SK-N-SH treated with all-trans-retinoic acid at 6 μM for 48 hours (cell line): ENCODE measurements at regions not wholly inside any gene's neighbourhood (a gene's known extent, or its start where the extent isn't known, plus 50 kb on each side); places are given as distances from the start of the nearest gene placed in this dataset.

Source experiments
- ATAC-seq: fragments of 200-7000 bp; cut with Tn5 transposase; 3 replicates; pipeline ENCODE4 v1.9.1; 2020; ENCODE audit warnings: mild to moderate bottlenecking, moderate library complexity
- ARNTL ChIP-seq: fragments of 450-650 bp; formaldehyde crosslinking; IDR thresholded peaks from 2 replicates; pipeline ENCODE4 v1.5.0; 2020; ENCODE audit warnings: low read depth, mild to moderate bottlenecking, moderate library complexity, borderline replicate concordance
- BACH2 ChIP-seq: fragments of 250-450 bp; sonication (Bioruptor Pico); IDR thresholded peaks from 2 replicates; pipeline ENCODE4 v1.9.0; 2021; ENCODE audit warnings: mild to moderate bottlenecking, borderline replicate concordance
- CREB5 ChIP-seq: fragments of 250-450 bp; sonication (Bioruptor Pico); IDR thresholded peaks from 2 replicates; pipeline ENCODE4 v1.5.1; 2020; ENCODE audit warnings: low read depth, mild to moderate bottlenecking, moderate library complexity
- CSDC2 ChIP-seq: fragments of 250-450 bp; sonication (Bioruptor Pico); IDR thresholded peaks from 2 replicates; pipeline ENCODE4 v1.5.0; 2020; ENCODE audit warnings: mild to moderate bottlenecking, moderate library complexity
- CSRNP3 ChIP-seq: fragments of 250-450 bp; sonication (Bioruptor Pico); IDR thresholded peaks from 2 replicates; pipeline ENCODE4 v1.5.1; 2021; ENCODE audit warnings: mild to moderate bottlenecking, moderate library complexity
- ESRRG ChIP-seq: fragments of 250-450 bp; sonication (Bioruptor Pico); IDR thresholded peaks from 2 replicates; pipeline ENCODE4 v1.6.1; 2021; ENCODE audit warnings: mild to moderate bottlenecking
- GLIS3 ChIP-seq: fragments of 250-450 bp; sonication (Bioruptor Pico); IDR thresholded peaks from 2 replicates; pipeline ENCODE4 v1.5.0; 2020; ENCODE audit warnings: mild to moderate bottlenecking, moderate library complexity
- ISL1 ChIP-seq: fragments of 250-450 bp; sonication (Bioruptor Pico); IDR thresholded peaks from 2 replicates; pipeline ENCODE4 v2.1.2; 2022; ENCODE audit warnings: mild to moderate bottlenecking, moderate library complexity
- OSR1 ChIP-seq: fragments of 250-450 bp; sonication (Bioruptor Pico); IDR thresholded peaks from 2 replicates; pipeline ENCODE4 v1.8.0; 2022; ENCODE audit warnings: moderate library complexity, mild to moderate bottlenecking, inconsistent platforms
- PATZ1 ChIP-seq: fragments of 250-450 bp; sonication (Bioruptor Pico); IDR thresholded peaks from 2 replicates; pipeline ENCODE4 v1.8.0; 2020; ENCODE audit warnings: mild to moderate bottlenecking, moderate library complexity, borderline replicate concordance
- POU6F1 ChIP-seq: fragments of 250-450 bp; sonication (Bioruptor Pico); IDR thresholded peaks from 2 replicates; pipeline ENCODE4 v1.8.0; 2021; ENCODE audit warnings: low read depth, mild to moderate bottlenecking, moderate library complexity, borderline replicate concordance
- RARB ChIP-seq: fragments of 250-450 bp; sonication (Bioruptor Pico); IDR thresholded peaks from 2 replicates; pipeline ENCODE4 v1.8.0; 2021; ENCODE audit warnings: mild to moderate bottlenecking, moderate library complexity
- SNAI2 ChIP-seq: fragments of 250-450 bp; sonication (Bioruptor Pico); IDR thresholded peaks from 2 replicates; pipeline ENCODE4 v1.5.0; 2020; ENCODE audit warnings: mild to moderate bottlenecking, moderate library complexity
- TCF4 ChIP-seq: fragments of 250-450 bp; sonication (Bioruptor Pico); IDR thresholded peaks from 2 replicates; pipeline ENCODE4 v1.8.0; 2021; ENCODE audit warnings: mild to moderate bottlenecking, moderate library complexity, borderline replicate concordance
- TOX ChIP-seq: fragments of 250-450 bp; sonication (Bioruptor Pico); IDR thresholded peaks from 2 replicates; pipeline ENCODE4 v1.8.0; 2021; ENCODE audit warnings: mild to moderate bottlenecking, moderate library complexity, borderline replicate concordance
- TSHZ2 ChIP-seq: fragments of 250-450 bp; sonication (Bioruptor Pico); IDR thresholded peaks from 2 replicates; pipeline ENCODE4 v1.5.0; 2020; ENCODE audit warnings: mild to moderate bottlenecking, moderate library complexity
- ZC3H10 ChIP-seq: fragments of 250-450 bp; sonication (Bioruptor Pico); IDR thresholded peaks from 2 replicates; pipeline ENCODE4 v1.5.1; 2021; ENCODE audit warnings: mild to moderate bottlenecking, moderate library complexity
- ZFP30 ChIP-seq: fragments of 450-650 bp; formaldehyde crosslinking; IDR thresholded peaks from 2 replicates; pipeline ENCODE4 v1.5.0; 2022; ENCODE audit warnings: mild to moderate bottlenecking, moderate library complexity
- ZNF565 ChIP-seq: fragments of 450-650 bp; formaldehyde crosslinking; conservative IDR thresholded peaks from 2 replicates; pipeline ENCODE4 v1.5.0; 2020; ENCODE audit warnings: low read depth, mild to moderate bottlenecking, moderate library complexity
- ZNF70 ChIP-seq: fragments of 450-650 bp; formaldehyde crosslinking; IDR thresholded peaks from 2 replicates; pipeline ENCODE4 v1.5.0; 2020; ENCODE audit warnings: mild to moderate bottlenecking, moderate library complexity
- ZNF8 ChIP-seq: fragments of 450-650 bp; formaldehyde crosslinking; IDR thresholded peaks from 2 replicates; pipeline ENCODE4 v1.5.0; 2020; ENCODE audit warnings: mild to moderate bottlenecking, moderate library complexity

GRCh38 chr16:86379505-86379846 lies 130.9 kb upstream of the FOXF1 start:
- TF ChIP-seq ZNF70 (CRISPR knock-in tag) (no peak), PATZ1 (no peak), ZNF565 (CRISPR knock-in tag) (no peak), ZFP30 (CRISPR knock-in tag) (no peak), ESRRG (CRISPR knock-in tag) (no peak), CREB5 (no peak), ZC3H10 (CRISPR knock-in tag) (no peak), CSDC2 (CRISPR knock-in tag) (no peak)
- ATAC-seq: peak; percentile 10; the same call in 1 of the 3 replicates

- ATAC-seq: no peak
- TF ChIP-seq SNAI2 (CRISPR knock-in tag) (no peak), ESRRG (CRISPR knock-in tag) (no peak), BACH2 (CRISPR knock-in tag) (no peak), CSDC2 (CRISPR knock-in tag) (no peak), POU6F1 (no peak), ISL1 (no peak), ZNF8 (CRISPR knock-in tag) (no peak), OSR1 (CRISPR knock-in tag) (no peak), CSRNP3 (CRISPR knock-in tag) (no peak), ZNF70 (CRISPR knock-in tag) (no peak), ZC3H10 (CRISPR knock-in tag) (no peak), ARNTL (CRISPR knock-in tag) (no peak), TOX (CRISPR knock-in tag) (no peak), RARB (no peak), PATZ1 (no peak), CREB5 (no peak), GLIS3 (CRISPR knock-in tag) (no peak), TCF4 (no peak), TSHZ2 (CRISPR knock-in tag) (no peak), ZNF565 (CRISPR knock-in tag) (no peak)
These were observed 130.3 kb upstream of the FOXF1 start for GRCh38 chr16:86380030-86380429.
